Glomerular endothelial cell (primary cell): ENCODE measurements at regions not wholly inside any gene's neighbourhood (a gene's known extent, or its start where the extent isn't known, plus 50 kb on each side); places are given as distances from the start of the nearest gene placed in this dataset.
"Not testable (repeated sequence)": the region's sequence is repeated elsewhere in the genome, so short reads cannot be mapped to it uniquely, and the experiment has no call there.

Source experiments
- DNase-seq: peaks from one replicate; pipeline ENCODE4 v3.0.0-alpha.2; 2011; ENCODE audit warnings: low read depth, low spot score; ENCODE audit errors: extremely low read depth

DNA sequence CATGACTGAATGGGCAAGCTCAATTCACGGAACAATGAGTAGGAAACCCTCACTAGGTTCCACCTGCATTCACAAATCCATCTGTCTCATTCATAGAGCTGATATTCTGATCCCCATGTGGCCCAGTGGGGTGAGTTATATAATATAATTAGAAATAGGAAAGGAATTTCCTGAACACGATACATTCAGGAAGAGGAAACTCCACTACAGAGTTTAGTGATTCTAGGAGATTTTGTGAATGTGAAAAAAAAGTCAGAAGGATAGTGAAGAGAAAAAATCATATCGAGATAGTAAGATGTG lies 471.2 kb downstream of the GASK1B start:
- DNase-seq: peak; percentile 77

DNA sequence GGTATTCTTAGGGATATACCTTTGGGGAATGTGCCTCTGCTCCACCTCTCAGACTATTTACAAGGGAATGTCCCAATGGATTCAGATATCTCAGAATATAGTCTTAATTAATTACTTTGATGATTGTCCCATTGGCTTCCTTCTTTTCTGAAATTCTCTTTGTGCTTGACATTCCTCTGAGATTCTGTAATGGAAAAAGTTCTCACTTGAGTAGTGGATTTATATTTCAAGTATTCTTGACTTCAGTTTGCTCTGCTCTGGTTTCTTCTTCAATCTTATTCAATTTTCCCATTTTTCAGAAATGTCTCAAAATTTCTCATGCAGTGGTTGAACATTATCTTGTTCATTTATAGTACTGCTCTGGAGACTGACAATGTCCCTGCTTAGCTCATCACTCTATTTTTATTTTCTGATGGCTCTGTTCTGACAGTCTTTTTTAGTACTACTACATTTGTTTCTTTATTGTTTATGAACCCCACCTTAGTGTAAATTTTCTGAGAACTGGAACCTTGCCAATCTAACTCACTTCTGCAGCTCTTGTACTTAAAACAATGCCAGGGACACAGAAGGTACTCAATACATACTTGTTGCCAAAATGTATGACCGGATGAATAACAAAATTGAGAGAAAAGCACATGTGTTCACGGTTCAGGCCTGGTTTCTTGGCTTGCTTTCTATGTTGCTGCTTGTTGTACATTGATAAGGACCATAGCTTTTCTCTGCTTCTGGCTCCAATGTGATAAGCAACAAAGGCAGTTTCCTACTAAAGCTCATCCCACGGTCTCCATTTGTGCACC lies 471.7 kb downstream of the GASK1B start:
- DNase-seq: peak; percentile 22

DNA sequence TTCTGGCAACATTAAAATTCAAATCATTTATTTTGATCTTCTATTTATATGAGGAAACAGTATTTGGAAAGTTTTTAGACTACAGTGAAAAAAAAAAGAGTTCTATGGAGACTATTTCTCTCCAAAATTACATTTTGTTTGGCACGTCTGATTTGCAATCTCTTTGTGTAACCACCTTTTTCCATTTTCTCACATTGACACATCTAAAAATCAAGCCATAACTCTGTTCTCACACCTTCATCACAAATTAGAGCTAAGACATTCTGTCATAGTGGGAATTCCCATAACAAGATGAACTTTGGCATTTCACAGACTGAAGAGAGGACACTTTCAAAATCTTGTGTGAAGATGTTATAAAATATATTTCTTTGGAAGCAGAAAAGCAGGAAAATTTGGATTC lies 468.9 kb downstream of the GRIA2 start:
- DNase-seq: no peak

DNA sequence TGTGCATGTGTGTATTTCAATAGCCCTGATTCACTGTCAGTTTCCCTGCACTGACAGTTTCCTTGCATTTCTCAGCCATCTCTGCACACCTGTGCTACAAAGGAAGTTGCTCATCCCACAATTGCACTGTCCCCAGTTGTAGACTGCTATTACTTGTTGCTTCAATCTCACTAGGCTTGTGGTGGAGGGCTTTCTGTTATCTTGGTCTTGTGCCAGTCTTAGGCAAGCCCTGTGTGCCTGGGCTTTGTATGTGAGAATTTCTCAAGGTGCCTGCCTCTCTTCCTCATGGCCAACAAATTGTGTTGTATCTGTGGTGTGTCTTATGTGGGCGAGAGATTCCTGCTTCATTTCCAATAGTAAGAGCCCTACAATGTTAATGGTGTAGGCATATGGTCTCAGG lies 467.4 kb downstream of the GRIA2 start:
- no peak for DNase-seq

DNA sequence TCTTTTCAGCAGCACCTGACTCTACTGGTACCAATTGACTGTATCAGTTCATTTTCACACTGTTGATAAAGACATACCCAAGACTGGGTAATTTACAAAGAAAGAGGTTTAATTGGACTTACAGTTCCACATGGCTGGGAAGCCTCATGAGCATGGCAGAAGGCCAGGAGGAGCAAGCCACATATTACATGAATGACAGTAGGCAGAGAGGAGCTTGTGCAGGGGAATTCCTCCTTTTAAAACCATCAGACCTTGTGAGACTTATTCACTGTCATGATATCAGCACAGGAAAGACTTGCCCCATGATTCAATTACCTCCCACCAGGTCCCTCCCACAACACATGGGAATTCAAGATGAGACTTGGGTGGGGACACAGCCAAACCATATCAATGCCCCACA lies 458.8 kb downstream of the GRIA2 start:
- not testable (repeated sequence) for DNase-seq

DNA sequence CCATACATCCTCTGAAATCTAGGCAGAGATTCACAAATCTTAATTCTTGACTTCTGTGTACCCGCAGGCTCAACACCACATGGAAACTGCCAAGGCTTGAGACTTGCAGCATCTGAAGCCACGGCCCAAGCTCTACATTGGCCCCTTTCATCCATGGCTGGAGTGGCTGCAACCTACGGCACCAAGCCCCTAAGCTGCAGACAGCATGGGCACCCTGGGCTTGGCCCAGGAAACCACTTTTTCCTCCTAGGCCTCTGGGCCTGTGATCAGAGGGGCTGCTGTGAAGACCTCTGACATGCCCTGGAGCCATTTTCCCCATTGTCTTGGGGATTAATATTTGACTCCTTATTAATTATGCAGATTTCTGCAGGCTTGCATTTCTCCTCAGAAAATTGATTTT lies 457.9 kb downstream of the GRIA2 start:
- DNase-seq: no peak

DNA sequence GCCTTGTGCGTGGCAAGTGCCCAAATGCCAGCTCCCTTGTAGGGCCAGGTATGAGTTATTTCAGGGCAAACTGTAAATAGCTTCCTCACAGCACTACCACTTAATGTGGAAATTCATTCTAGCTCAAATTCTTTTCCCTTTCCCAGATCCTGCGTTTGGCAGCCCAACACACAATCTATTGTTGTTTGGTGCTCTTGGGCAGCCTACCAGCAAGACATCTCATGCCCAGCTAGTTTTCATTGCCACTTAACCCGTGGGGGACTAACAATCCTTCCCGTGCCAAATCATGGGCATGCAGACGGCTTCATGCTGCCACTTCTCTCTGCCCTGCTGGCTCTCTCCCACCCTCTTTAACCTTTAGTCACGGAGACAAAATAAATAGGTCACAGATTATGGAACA lies 454.2 kb downstream of the GRIA2 start:
- no peak for DNase-seq

DNA sequence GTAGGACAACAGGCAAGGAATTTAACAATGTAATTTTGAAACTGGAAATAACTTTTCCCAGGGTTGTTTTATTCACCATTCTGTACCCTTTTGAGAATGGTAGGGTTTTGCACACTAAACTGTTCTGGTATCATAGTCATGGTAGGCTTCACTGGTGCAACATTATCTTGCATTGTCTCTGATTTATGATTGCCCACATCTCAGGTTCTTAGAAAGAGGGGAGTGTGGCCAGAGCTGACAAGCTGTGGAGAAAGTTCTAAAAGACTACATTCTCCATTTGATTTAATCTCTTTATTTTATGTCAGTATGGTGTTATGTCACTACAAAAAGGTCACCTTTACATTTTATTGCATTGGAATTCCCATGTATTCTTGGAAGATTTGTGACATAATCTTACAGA lies 447.3 kb downstream of the GRIA2 start:
- DNase-seq: no peak

DNA sequence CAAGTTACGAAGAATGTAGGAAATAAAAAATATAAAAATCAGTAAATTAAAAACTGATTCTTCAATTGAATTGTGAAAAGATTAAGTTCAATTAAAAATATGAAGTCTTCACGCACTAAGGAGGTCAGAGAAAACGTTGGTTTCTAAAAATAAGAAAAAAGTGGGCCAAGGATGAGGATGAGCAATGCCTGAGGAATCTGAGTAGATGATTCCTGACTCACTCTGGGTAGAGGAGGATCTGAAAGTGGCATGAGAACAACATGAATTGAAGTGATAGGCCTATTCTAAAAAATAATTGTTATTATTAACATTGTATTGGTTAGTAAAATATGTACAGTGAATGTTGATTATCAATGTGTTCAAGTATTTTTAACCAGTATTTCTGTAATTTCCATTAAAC lies 444.2 kb downstream of the GRIA2 start:
- DNase-seq: no peak

DNA sequence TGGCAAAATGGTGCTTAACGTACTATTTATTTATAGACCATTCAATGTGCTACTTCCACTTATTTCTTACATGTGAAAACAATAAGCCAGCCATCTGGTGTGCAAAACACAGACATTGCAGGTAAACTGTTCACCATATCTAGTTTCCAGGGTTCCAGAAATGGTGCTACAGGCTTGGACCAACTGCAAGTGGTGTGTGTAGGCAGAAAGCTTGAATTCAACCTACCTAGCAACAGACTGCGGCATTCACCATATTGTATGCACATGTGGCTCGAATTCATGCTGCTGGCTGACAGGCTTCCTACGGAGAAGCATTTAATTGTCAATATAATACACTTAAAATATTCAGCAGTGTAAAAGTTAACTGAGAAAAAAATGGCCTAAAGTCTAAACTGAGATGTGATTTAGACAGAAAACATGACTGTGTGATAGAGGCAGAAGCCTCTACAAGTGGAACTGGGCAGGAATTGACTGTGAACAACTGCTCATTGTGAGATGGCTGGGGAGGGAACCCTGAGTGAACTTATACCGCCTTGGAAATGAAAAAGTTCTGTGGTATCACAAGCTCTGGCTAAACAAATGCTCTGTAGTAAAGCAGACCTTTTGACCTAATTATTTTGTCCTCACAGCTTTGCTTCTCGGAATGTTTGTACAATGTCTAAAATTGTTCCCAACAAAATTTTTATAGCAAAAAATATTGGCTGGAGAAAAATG lies 434.7 kb downstream of the GRIA2 start:
- no peak for DNase-seq

DNA sequence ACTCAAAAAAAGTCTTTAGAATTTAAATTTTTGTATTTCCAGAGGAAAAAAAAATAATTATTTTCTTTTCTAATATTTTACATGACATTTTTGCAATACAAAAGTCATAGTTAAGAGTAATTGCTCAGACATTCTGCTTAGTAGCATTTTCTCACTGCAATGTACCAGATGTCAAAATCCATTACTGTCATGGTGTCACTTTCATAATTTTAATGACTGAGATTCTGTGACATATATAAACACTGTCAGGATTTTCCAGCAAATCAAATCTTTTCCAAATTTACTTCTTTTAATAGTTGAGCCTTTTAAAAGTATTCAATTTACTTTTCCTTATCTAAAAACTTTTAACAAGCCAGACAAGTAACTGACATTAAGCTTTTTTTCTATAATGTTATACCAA lies 422.7 kb downstream of the GRIA2 start:
- no peak for DNase-seq

DNA sequence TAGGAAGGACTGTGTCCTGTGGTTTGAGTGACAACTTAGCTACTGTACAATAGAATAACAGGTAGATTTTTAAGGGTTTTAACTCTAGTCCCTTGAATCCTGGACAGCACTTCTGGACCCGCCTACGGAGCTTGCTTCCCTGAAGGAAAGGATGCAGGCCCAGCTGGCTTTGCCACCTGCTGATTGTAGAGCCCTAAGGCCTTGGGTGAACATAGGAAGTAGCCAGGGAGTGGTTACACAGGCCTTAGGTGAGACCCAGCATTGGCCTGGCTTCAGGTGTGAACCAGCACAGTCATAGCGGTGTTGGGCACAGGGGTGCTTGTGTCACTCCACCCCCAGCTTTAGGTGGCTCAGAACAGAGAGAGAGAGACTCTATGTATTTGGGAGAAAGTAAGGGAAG lies 413.5 kb downstream of the GRIA2 start:
- no peak for DNase-seq

DNA sequence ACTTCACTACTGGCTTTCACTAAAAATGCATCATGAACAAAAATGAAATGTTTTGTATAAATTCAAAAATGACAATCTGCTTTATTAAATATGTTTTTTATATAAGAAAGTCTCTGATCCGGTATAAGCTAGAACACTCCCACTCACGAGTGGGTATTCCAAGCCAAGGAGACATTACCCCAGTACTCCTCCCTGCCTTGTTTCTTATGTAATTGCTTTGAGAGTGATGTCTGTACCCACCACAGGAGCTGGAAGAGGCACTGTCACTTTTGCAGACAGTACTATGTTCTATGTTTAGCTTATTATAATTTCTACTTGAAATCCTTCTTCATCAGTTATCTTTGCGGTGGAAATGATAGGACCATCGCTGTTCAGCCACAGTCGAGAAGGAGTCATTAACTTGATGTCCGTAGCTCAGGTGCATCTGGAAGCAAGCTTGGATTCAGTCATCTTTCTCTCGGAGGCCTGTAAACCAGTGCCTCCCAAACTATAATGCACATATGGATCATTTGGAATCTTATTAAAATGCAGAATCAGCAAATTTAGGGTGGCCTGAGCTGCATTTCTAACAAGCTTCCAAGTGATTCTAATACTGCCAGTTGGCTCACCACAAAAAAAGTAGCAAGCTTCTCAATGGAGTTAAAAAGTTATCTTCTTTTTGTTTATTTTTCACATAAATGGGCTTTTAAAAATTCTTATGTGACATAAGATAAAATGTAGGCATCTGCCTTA lies 396.4 kb downstream of the GRIA2 start:
- DNase-seq: no peak

DNA sequence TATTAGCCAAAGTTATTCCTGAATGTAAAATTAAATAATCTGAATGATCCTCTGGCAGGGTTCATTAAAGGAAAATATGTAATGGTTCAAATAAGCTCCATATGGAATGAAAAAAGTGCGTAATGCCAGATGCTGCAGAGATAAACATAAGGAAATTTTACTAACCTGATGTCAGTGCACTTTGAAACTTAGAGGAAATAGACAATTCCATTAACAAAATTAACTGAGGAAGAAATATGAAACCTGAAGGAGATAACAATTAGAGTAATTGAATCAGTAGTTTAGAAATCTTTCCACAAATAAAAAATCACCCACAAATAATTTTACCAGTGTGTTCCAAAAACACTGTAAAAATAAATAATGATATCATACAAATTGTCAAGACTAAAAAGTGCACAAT lies 387.5 kb downstream of the GRIA2 start:
- DNase-seq: no peak

DNA sequence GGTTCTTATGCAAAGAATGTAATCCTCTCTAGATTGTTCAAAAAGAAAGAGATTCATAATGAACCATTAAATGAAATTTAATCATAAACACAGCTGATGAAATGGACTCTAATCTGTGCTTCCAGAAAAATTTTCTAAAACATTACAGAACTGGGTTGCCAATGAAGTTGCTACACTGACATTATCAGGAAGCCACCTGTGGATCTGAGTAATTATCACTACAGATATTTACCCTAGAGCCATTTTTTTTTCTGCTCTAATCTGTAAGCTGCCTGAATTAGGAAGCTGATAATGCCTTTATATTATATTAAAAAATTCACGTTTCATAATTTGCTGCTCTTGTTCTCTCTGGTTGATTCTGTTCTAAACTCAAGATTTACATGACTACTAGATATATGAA lies 380.1 kb downstream of the GRIA2 start:
- DNase-seq: no peak

DNA sequence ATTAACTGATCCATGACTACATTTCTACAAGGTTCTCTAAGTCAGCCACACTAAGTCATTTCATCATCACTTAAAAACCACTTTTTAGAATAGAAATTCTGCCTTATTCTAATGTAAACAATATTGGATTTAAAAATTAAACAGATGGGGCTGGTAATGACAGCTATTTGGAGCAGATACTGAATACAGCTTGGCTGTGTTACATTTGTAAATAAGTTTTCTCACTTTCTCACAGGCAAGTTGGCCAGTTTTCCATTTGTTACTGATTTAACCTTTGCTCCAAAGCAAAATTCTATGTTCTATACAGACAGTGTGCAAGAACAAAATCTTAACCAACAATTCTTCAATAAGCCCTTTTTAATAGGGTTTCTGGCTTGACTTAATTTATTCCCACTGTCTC lies 370.7 kb downstream of the GRIA2 start:
- DNase-seq: no peak

DNA sequence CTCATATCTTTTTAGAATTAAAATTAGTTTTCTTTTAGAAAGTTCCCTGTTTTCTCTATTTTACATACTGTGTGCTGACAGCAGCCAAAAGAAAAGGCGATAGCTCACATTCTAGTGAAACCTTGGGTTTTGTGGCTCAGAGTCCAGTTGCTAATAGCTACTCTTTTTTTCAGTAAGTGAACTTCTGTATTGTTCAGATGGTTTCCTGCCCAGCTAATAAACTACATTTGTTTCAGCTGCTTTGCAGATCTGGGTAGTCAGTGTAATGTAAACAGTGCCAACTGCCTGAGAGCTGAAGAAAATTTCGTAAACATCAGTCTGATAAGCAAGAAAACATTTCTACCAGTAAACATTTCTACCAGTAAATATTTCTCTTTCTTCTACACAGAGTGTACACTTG lies 370.2 kb downstream of the GRIA2 start:
- DNase-seq: no peak

DNA sequence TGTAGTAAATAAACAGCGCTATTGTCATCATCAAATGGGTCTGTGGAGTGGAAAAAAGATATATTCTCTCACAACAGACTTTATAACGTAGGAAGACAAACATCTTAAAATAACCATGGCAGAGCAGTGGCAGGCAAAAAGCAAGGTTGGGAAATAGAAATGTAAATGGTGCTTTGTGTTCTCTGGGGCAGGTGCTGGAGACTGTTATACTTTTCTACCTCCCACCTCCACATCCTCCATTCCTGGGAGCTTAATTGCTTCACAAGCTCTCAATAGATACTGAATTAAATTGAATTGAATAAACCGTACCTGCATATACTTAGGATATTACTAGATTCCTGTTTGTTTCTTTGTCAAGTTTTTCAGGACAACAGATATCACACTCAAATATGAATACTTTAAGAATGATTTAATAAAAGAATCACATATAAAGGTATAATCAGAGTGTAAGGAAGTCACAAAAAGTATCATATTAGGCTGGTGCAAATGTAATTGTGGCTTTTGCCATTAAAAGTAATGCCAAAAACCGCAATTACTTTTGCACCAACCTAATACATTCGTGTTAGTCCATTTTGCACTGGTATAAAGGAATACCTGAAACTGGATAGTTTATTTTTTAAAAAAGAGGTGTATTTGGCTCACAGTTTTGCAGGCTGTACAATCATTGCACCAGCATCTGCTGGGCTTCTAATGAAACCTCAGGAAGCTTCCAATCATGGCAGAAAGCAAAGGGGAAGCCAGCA lies 367.3 kb downstream of the GRIA2 start:
- DNase-seq: no peak

DNA sequence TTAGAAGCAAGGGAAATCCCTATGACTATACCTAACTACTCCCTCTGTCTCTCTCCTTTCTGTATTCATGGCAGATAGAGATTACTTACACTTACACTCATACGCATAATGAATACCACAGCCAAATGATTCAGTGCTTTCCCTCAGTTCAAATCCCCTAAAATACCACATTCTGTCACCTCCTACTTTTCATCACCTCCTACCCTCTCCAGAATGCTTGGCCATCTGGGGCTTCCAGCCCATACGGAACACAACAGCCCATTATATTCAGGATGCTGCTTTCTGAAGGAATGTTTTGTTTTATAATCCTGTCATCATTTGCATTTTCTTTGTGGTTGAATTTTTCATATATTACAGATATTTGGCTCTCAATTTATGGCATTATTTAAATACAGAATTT lies 361.6 kb downstream of the GRIA2 start:
- DNase-seq: no peak

DNA sequence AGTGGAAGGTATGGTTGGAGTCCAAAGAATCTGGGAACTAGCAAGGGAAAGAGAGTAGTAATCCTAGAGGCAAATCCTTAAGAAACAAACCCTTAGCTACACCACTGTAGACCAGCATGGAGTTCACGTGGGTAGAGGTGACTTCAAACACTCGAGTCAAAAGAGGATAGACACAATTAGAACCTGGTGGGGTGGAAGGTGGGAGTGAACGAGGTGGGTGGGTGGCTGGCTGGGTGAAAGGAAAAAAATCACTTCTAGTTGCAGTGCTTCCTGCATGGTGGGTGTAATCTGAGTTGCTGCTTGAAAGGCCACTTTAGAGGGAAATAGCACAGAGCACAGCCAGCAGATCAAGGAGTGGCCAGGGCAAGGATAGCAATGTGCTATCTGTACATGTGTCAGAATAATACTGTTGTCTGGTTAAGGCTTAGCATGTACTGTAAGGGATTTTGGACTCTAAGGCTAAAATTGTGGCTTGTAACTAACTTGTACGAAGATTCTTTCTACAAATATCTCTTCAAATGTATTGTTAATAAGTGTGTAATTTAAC lies 356.2 kb downstream of the GRIA2 start:
- no peak for DNase-seq

DNA sequence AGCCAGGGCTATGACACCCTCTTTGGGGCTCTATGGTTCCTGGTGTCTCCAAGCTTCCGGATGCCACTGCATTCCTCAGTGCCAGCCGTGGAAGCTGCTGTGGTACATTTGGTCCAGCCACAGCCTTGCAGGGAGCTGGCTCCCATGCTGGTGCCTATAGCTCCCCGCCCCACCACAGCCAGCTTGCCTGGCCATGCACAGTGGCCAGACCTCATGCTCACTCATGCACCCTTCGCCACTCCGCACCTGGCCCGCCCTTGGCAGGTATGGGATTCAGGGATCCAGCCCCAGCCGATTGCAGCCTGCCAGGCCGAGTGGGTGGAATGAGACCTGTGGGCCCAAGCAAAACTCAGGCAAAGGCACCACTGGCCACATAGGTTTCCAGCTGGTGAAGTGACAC lies 354.8 kb downstream of the GRIA2 start:
- no peak for DNase-seq
